Endothelial cell of umbilical vein (primary cell): ENCODE measurements at regions not wholly inside any gene's neighbourhood (a gene's known extent, or its start where the extent isn't known, plus 50 kb on each side); places are given as distances from the start of the nearest gene placed in this dataset.

Experiments used
- BruUV-seq: library from RNA; stranded (reverse); fragments of 400-500 nt; replicated peaks from 2 replicates; lab custom pipeline; 2021; lab: Mats Ljungman, UMichigan
- CTCF ChIA-PET: fragments of 300-600, 350-600 bp; sonication (Branson Sonifier 250); formaldehyde crosslinking; loops from one replicate; lab custom pipeline; 2021; ENCODE audit warnings: antibody characterized with exemption, inconsistent platforms; lab: Charles Lee
- POLR2A ChIA-PET: fragments of 300-600, 350-600 bp; sonication (Branson Sonifier 250); formaldehyde crosslinking; loops from one replicate; lab custom pipeline; 2021; ENCODE audit warnings: antibody characterized with exemption, inconsistent platforms; lab: Charles Lee
- DNase-seq: peaks from one replicate; pipeline ENCODE4 v3.0.0-alpha.2; 2011; ENCODE audit warnings: low read depth, low spot score
- FAIRE-seq: peaks from 2 replicates; lab custom pipeline; 2011; peaks lifted over from hg19 to GRCh38; lab: Jason Lieb, UNC
- H2AFZ ChIP-seq: 2 replicates; pipeline ENCODE4 v1.6.0; 2012; ENCODE audit warnings: low read depth, low read length, control low read depth, inconsistent platforms
- H3K27ac ChIP-seq: 2 replicates; pipeline ENCODE4 v1.5.1; 2011; ENCODE audit warnings: low read depth, mild to moderate bottlenecking, control low read depth, low read length, moderate library complexity; ENCODE audit not compliant: insufficient read depth
- H3K27me3 ChIP-seq, 2 experiments: 2 replicates each; pipeline versions ENCODE4 v1.6.0 to v1.6.1; 2011; ENCODE audit warnings: low read length in 2 of 2, mixed read lengths in 1 of 2; ENCODE audit not compliant: control insufficient read depth in 2 of 2, insufficient read depth in 2 of 2
- H3K36me3 ChIP-seq, 2 experiments: 2 replicates in 1 of 2; 3 replicates in 1 of 2; pipeline ENCODE4 v1.5.1; 2011; ENCODE audit warnings: low read length in 2 of 2, mild to moderate bottlenecking in 1 of 2, moderate library complexity in 1 of 2; ENCODE audit not compliant: control insufficient read depth in 2 of 2, insufficient read depth in 2 of 2; ENCODE audit errors: extremely low read depth in 1 of 2
- H3K4me1 ChIP-seq: 3 replicates; pipeline ENCODE4 v1.5.1; 2011; ENCODE audit warnings: mild to moderate bottlenecking, low read length; ENCODE audit not compliant: control insufficient read depth, insufficient read depth; ENCODE audit errors: extremely low read depth
- H3K4me2 ChIP-seq: 2 replicates; pipeline ENCODE4 v1.6.1; 2011; ENCODE audit warnings: low read length, control low read depth, mixed read lengths; ENCODE audit not compliant: insufficient read depth
- H3K4me3 ChIP-seq, 3 experiments: fragments of 200-600 bp in 1 of 3; sonication (generic), shearing (Covaris generic) in 1 of 3; replicated peaks in 1 of 3; 2 replicates each; pipeline ENCODE4 v1.5.1; 2011 to 2016; ENCODE audit warnings: control low read depth in 3 of 3, low read length in 3 of 3, mild to moderate bottlenecking in 2 of 3, inconsistent platforms in 1 of 3, low read depth in 1 of 3, moderate library complexity in 1 of 3; ENCODE audit not compliant: insufficient read depth in 1 of 3
- H3K79me2 ChIP-seq: 2 replicates; pipeline ENCODE4 v1.6.0; 2012; ENCODE audit warnings: low read length, inconsistent platforms; ENCODE audit not compliant: control insufficient read depth, insufficient read depth
- H3K9ac ChIP-seq: replicated peaks from 2 replicates; pipeline ENCODE3; 2011; ENCODE audit warnings: low read length, control low read depth; ENCODE audit not compliant: insufficient read depth; ENCODE audit errors: extremely low read depth
- H3K9me1 ChIP-seq: replicated peaks from 3 replicates; pipeline ENCODE4 v1.6.0; 2011; ENCODE audit warnings: mild to moderate bottlenecking, low read length; ENCODE audit not compliant: control insufficient read depth, insufficient read depth; ENCODE audit errors: extremely low read depth
- H3K9me3 ChIP-seq: replicated peaks from 2 replicates; pipeline ENCODE4 v1.5.1; 2012; ENCODE audit warnings: low read length, inconsistent platforms; ENCODE audit not compliant: control insufficient read depth, insufficient read depth
- H4K20me1 ChIP-seq: replicated peaks from 2 replicates; pipeline ENCODE3; 2011; ENCODE audit warnings: mild to moderate bottlenecking, low read length; ENCODE audit not compliant: control insufficient read depth, insufficient read depth; ENCODE audit errors: extremely low read depth
- CTCF ChIP-seq, 2 donors: IDR thresholded peaks; 1 replicate in 1 of 2; 2 replicates in 1 of 2; pipeline ENCODE4 v1.5.1; 2011; ENCODE audit warnings: low read length in 2 of 2, mild to moderate bottlenecking in 2 of 2, moderate library complexity in 2 of 2, control low read depth in 1 of 2, inconsistent platforms in 1 of 2, low read depth in 1 of 2; ENCODE audit not compliant: insufficient read depth in 1 of 2; ENCODE audit errors: extremely low read depth in 1 of 2
- FOS ChIP-seq: IDR thresholded peaks from 2 replicates; pipeline ENCODE4 v1.6.1; 2011; ENCODE audit warnings: mild to moderate bottlenecking, low read length, moderate library complexity, borderline replicate concordance; ENCODE audit not compliant: insufficient read depth
- GATA2 ChIP-seq: IDR thresholded peaks from 2 replicates; pipeline ENCODE4 v1.7.0; 2011; ENCODE audit warnings: low read depth, mild to moderate bottlenecking, moderate library complexity, mixed read lengths, low read length; ENCODE audit not compliant: insufficient read length, insufficient read depth
- JUN ChIP-seq: IDR thresholded peaks from 2 replicates; pipeline ENCODE4 v1.6.1; 2011; ENCODE audit warnings: borderline replicate concordance, low read depth; ENCODE audit not compliant: insufficient read length, insufficient read depth
- MAX ChIP-seq: IDR thresholded peaks from 2 replicates; pipeline ENCODE4 v1.6.1; 2011; ENCODE audit not compliant: insufficient read depth, insufficient read length
- MYC ChIP-seq: IDR thresholded peaks from one replicate; pipeline ENCODE4 v1.6.1; 2011; ENCODE audit warnings: mild to moderate bottlenecking, low read depth, low read length
- POLR2A ChIP-seq: IDR thresholded peaks from 2 replicates; pipeline ENCODE4 v1.6.1; 2012; ENCODE audit warnings: low read depth, mild to moderate bottlenecking, control low read depth, low read length
- dilution Hi-C: fragments of 300-500 bp; cut with MboI; formaldehyde crosslinking; loops from one replicate; pipeline ENCODE4 v1.15.0; 2019; ENCODE audit warnings: low sequenced_read_pairs; ENCODE audit not compliant: extremely low pct_ligation_motif_present
- intact Hi-C: fragments of 100-400 bp; cut with micrococcal nuclease; formaldehyde crosslinking; loops from one replicate; pipeline ENCODE4 v1.10.0; 2022

GRCh38 chr5:161134083-161134482 is 282.1 kb upstream of the ATP10B start:
- Histone ChIP-seq H4K20me1 (no peaks in the 10 kb centered on the region), H3K4me2 (no peak overlapping the region), H2AFZ (no peak overlapping the region), H3K79me2 (no peaks in the 10 kb centered on the region), H3K4me1 (no peaks in the 10 kb centered on the region), H3K9me1 (no peaks in the 10 kb centered on the region), H3K9ac (no peak overlapping the region), H3K9me3 (peaks cover 6% of the 10 kb centered on the region), H3K27me3 (no peaks in the 10 kb centered on the region), H3K27ac (no peak overlapping the region), H3K36me3 (no peaks in the 10 kb centered on the region), H3K4me3 (no peak overlapping the region)
- TF ChIP-seq MAX (no peak), MYC (no peak), JUN (no peak), POLR2A (no peak)
- dilution Hi-C loops, result no loop called here
- FAIRE-seq, result no peak
- DNase-seq, result no peak
- POLR2A ChIA-PET, result no interaction called here
- BruUV-seq, result no TSS peak
- CTCF ChIA-PET, result no interaction called here
- intact Hi-C loops, result no loop called here

GRCh38 chr5:161115941-161116340 is 263.9 kb upstream of the ATP10B start:
- H3K4me1 ChIP-seq, result no peaks in the 10 kb centered on the region
- no peaks in the 10 kb centered on the region for H3K36me3 ChIP-seq
- H3K4me3 ChIP-seq, result no peak overlapping the region
- ChIA-PET CTCF (no interaction called here), POLR2A (no interaction called here)
- DNase-seq (no peak), FAIRE-seq (no peak)
- no peaks in the 10 kb centered on the region for H3K9me3 ChIP-seq
- H3K79me2 ChIP-seq, result no peaks in the 10 kb centered on the region
- no peaks in the 10 kb centered on the region for H4K20me1 ChIP-seq
- no peaks in the 10 kb centered on the region for H3K27me3 ChIP-seq
- H3K9ac ChIP-seq, result no peak overlapping the region
- no TSS peak for BruUV-seq
- dilution Hi-C loops, result no loop called here
- H2AFZ ChIP-seq, result no peak overlapping the region
- H3K9me1 ChIP-seq, result no peaks in the 10 kb centered on the region
- intact Hi-C loops, result no loop called here
- H3K4me2 ChIP-seq, result no peak overlapping the region
- no peak overlapping the region for H3K27ac ChIP-seq
- no peak for TF ChIP-seq CTCF (IDR thresholded peaks at IDR 0.05; ENCODE audit: extremely low read depth in 1 of 2, insufficient read depth in 1 of 2, low read depth in 1 of 2, low read length in 2 of 2)
- TF ChIP-seq MYC, result no peak
- TF ChIP-seq JUN, result no peak
- no peak for TF ChIP-seq GATA2
- TF ChIP-seq FOS, result no peak
- TF ChIP-seq MAX, result no peak
